ENCODE measurements at regions not wholly inside any gene's neighbourhood (a gene's known extent, or its start where the extent isn't known, plus 50 kb on each side); places are given as distances from the start of the nearest gene placed in this dataset.

GRCh38 chr3:187977659-187978058, 176.3 kb upstream of the LPP start:
- Histone ChIP-seq H3K4me1 (peaks cover 29 to 45% of the 10 kb centered on the region in 2 donors), H3K36me3 (no peaks in the 10 kb centered on the region), H3K27ac (no peak overlapping the region), H3K9me3 (no peaks in the 10 kb centered on the region), H3K4me3 (no peak overlapping the region), H3K27me3 (no peaks in the 10 kb centered on the region)
- intact Hi-C loops (cut with DNase I; ENCODE audit: low total_unique reads), result no loop called here
- TF ChIP-seq, protein P1, sequence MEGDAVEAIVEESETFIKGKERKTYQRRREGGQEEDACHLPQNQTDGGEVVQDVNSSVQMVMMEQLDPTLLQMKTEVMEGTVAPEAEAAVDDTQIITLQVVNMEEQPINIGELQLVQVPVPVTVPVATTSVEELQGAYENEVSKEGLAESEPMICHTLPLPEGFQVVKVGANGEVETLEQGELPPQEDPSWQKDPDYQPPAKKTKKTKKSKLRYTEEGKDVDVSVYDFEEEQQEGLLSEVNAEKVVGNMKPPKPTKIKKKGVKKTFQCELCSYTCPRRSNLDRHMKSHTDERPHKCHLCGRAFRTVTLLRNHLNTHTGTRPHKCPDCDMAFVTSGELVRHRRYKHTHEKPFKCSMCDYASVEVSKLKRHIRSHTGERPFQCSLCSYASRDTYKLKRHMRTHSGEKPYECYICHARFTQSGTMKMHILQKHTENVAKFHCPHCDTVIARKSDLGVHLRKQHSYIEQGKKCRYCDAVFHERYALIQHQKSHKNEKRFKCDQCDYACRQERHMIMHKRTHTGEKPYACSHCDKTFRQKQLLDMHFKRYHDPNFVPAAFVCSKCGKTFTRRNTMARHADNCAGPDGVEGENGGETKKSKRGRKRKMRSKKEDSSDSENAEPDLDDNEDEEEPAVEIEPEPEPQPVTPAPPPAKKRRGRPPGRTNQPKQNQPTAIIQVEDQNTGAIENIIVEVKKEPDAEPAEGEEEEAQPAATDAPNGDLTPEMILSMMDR (IDR thresholded peaks at IDR 0.05 in 4 of 5, conservative IDR thresholded peaks at IDR 0.05 in 1 of 5), result no peak
- no peak for ATAC-seq
- no peak for DNase-seq
- in situ Hi-C loops (cut with MboI; ENCODE audit: low sequenced_read_pairs in 4 of 4), result loop anchor here in 1 of 4 donors (10.0 kb wide), 1 partner anchor 233 kb away; the partner anchor contains the start of gene BCL6

GRCh38 chr3:187978433-187979011, 175.4 kb upstream of the LPP start:
- no peak for TF ChIP-seq POLR2A (IDR thresholded peaks at IDR 0.05)
- TF ChIP-seq, protein P1 (IDR thresholded peaks at IDR 0.05 in 4 of 5, conservative IDR thresholded peaks at IDR 0.05 in 1 of 5), result no peak
- Histone ChIP-seq H3K27me3 (no peaks in the 10 kb centered on the region), H3K9me3 (no peaks in the 10 kb centered on the region), H3K4me3 (no peak overlapping the region), H3K27ac (peak overlapping the region in 1 of 4 donors; percentile 11), H3K36me3 (no peaks in the 10 kb centered on the region), H3K4me1 (peaks cover 37 to 53% of the 10 kb centered on the region in 2 donors)
- no peak for DNase-seq
- no peak for ATAC-seq
- intact Hi-C loops (cut with DNase I; ENCODE audit: low total_unique reads) (no loop called here), in situ Hi-C loops (cut with MboI; ENCODE audit: low sequenced_read_pairs in 4 of 4) (loop anchor here in 1 of 4 donors (10.0 kb wide), 1 partner anchor 234 kb away; the partner anchor contains the start of gene BCL6)

DNA sequence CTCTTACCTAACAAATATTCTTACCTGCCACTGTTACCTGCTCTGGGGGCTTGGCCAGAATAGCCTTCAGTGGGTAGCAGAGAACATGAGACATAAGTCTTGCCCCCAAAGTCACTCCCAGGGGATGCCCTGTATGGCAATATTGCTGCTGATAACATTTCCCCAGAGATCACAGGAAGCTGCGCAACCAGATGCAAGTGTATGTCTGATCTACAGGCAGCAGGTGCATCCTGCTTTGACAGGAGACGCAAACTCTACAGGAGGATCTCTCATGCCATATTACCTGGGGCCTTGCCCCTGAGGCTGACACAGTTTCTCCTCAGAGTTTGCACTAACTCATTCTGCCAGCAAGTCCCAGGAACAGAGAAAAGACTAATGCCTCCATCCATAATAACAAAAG, 174.4 kb upstream of the LPP start:
- no peak for ATAC-seq
- Histone ChIP-seq H3K27ac (peak overlapping the region in 1 of 4 donors; percentile 7), H3K36me3 (no peaks in the 10 kb centered on the region), H3K9me3 (no peaks in the 10 kb centered on the region), H3K27me3 (no peaks in the 10 kb centered on the region), H3K4me1 (peaks cover 42 to 56% of the 10 kb centered on the region in 2 donors), H3K4me3 (no peak overlapping the region)
- in situ Hi-C loops (cut with MboI; ENCODE audit: low sequenced_read_pairs in 4 of 4) (loop anchor here in 1 of 4 donors (10.0 kb wide), 1 partner anchor 235 kb away; the partner anchor contains the start of gene BCL6), intact Hi-C loops (cut with DNase I; ENCODE audit: low total_unique reads) (no loop called here)
- TF ChIP-seq, protein P1 (IDR thresholded peaks at IDR 0.05 in 4 of 5, conservative IDR thresholded peaks at IDR 0.05 in 1 of 5), result no peak
- no peak for TF ChIP-seq POLR2A (IDR thresholded peaks at IDR 0.05)
- DNase-seq, result no peak

- DNase-seq, result no peak
- H3K4me3 ChIP-seq, result no peak overlapping the region
- no peaks in the 10 kb centered on the region for H3K27me3 ChIP-seq
- peaks cover 37 to 45% of the 10 kb centered on the region in 2 donors for H3K4me1 ChIP-seq
- no peaks in the 10 kb centered on the region for H3K36me3 ChIP-seq
- peak overlapping the region in 3 of 4 donors; percentile 57 to 84 (median 83) for H3K27ac ChIP-seq
- no peak for ATAC-seq
- no peak for TF ChIP-seq POLR2A (IDR thresholded peaks at IDR 0.05)
- TF ChIP-seq, protein P1 (IDR thresholded peaks at IDR 0.05 in 4 of 5, conservative IDR thresholded peaks at IDR 0.05 in 1 of 5), result no peak
- no peaks in the 10 kb centered on the region for H3K9me3 ChIP-seq
- in situ Hi-C loops (cut with MboI; ENCODE audit: low sequenced_read_pairs in 4 of 4), result no loop called here
- intact Hi-C loops (cut with DNase I; ENCODE audit: low total_unique reads), result no loop called here
Measured at GRCh38 chr3:187980861-187981260, 173.1 kb upstream of the LPP start.

All from gastrocnemius medialis (tissue), 4 donors.